Neuronal stem cell (in vitro differentiated cells): ENCODE measurements at regions not wholly inside any gene's neighbourhood (a gene's known extent, or its start where the extent isn't known, plus 50 kb on each side); places are given as distances from the start of the nearest gene placed in this dataset.
"Not testable (repeated sequence)": the region's sequence is repeated elsewhere in the genome, so short reads cannot be mapped to it uniquely, and the experiment has no call there.

Experiments
- DNase-seq: peaks from one replicate; pipeline ENCODE4 v3.0.0-alpha.2; 2013; ENCODE audit warnings: low spot score
- H2AFZ ChIP-seq: one replicate; pipeline ENCODE4 v1.6.1; 2013; ENCODE audit warnings: mild to moderate bottlenecking, low read length, inconsistent platforms
- H2AK5ac ChIP-seq: 2 replicates; pipeline ENCODE4 v1.6.1; 2013; ENCODE audit warnings: low read depth, mild to moderate bottlenecking, inconsistent platforms, low read length, moderate library complexity, mixed read lengths
- H2BK120ac ChIP-seq: 2 replicates; pipeline ENCODE4 v1.6.1; 2013; ENCODE audit warnings: low read depth, mild to moderate bottlenecking, inconsistent platforms, low read length, moderate library complexity, mixed read lengths
- H2BK12ac ChIP-seq: one replicate; pipeline ENCODE4 v1.6.1; 2013; ENCODE audit warnings: low read length, inconsistent platforms
- H2BK15ac ChIP-seq: 2 replicates; pipeline ENCODE4 v1.6.1; 2013; ENCODE audit warnings: mild to moderate bottlenecking, low read length, inconsistent platforms, mixed read lengths
- H2BK5ac ChIP-seq: one replicate; pipeline ENCODE4 v1.6.1; 2013; ENCODE audit warnings: inconsistent platforms, mild to moderate bottlenecking, low read length, moderate library complexity
- H3K14ac ChIP-seq: one replicate; pipeline ENCODE4 v1.6.1; 2013; ENCODE audit warnings: low read length, inconsistent platforms
- H3K18ac ChIP-seq: 2 replicates; pipeline ENCODE4 v1.6.1; 2013; ENCODE audit warnings: low read length, inconsistent platforms
- H3K23ac ChIP-seq: 2 replicates; pipeline ENCODE4 v1.6.1; 2013; ENCODE audit warnings: low read depth, mild to moderate bottlenecking, mixed read lengths, low read length, inconsistent platforms; ENCODE audit not compliant: poor library complexity
- H3K27ac ChIP-seq: replicated peaks from 3 replicates; pipeline ENCODE4 v1.5.1; 2013; ENCODE audit warnings: low read length, inconsistent platforms
- H3K27me3 ChIP-seq, 3 experiments: 2 replicates each; pipeline ENCODE4 v1.6.1; 2013; ENCODE audit warnings: low read length in 3 of 3, mild to moderate bottlenecking in 2 of 3, inconsistent platforms in 1 of 3, low read depth in 1 of 3, mixed read lengths in 1 of 3, moderate library complexity in 1 of 3; ENCODE audit not compliant: control insufficient read depth in 3 of 3, insufficient read depth in 3 of 3
- H3K36me3 ChIP-seq, 2 donors: replicated peaks in 1 of 2; 2 replicates each; pipeline ENCODE4 v1.6.1; 2013; ENCODE audit warnings: low read length in 2 of 2; ENCODE audit not compliant: control insufficient read depth in 2 of 2, insufficient read depth in 2 of 2
- H3K4ac ChIP-seq: 2 replicates; pipeline ENCODE4 v1.6.1; 2013; ENCODE audit warnings: inconsistent platforms, mild to moderate bottlenecking, low read length, moderate library complexity
- H3K4me1 ChIP-seq, 2 donors: 1 replicate in 1 of 2; 2 replicates in 1 of 2; pipeline ENCODE4 v1.6.1; 2013; ENCODE audit warnings: low read length in 2 of 2, low read depth in 1 of 2; ENCODE audit not compliant: control insufficient read depth in 2 of 2, insufficient read depth in 1 of 2
- H3K4me2 ChIP-seq: one replicate; pipeline ENCODE4 v1.6.1; 2013; ENCODE audit warnings: mild to moderate bottlenecking, low read length, inconsistent platforms; ENCODE audit not compliant: insufficient read depth, poor library complexity, severe bottlenecking
- H3K4me3 ChIP-seq, 2 donors: 2 replicates each; pipeline ENCODE4 v1.5.1; 2013; ENCODE audit warnings: low read length in 2 of 2, mild to moderate bottlenecking in 2 of 2, inconsistent platforms in 1 of 2, moderate library complexity in 1 of 2
- H3K79me1 ChIP-seq: one replicate; pipeline ENCODE4 v1.6.1; 2013; ENCODE audit warnings: low read depth, mild to moderate bottlenecking, inconsistent platforms, low read length, moderate library complexity
- H3K9ac ChIP-seq: one replicate; pipeline ENCODE4 v1.6.1; 2013; ENCODE audit warnings: mild to moderate bottlenecking, low read depth, low read length, inconsistent platforms; ENCODE audit not compliant: poor library complexity
- H3K9me3 ChIP-seq, 2 donors: replicated peaks in 1 of 2; 2 replicates each; pipeline versions ENCODE3 to v1.6.1; 2013; ENCODE audit warnings: low read length in 2 of 2, mild to moderate bottlenecking in 2 of 2, inconsistent platforms in 1 of 2, low read depth in 1 of 2, mixed read lengths in 1 of 2, moderate library complexity in 1 of 2; ENCODE audit not compliant: control insufficient read depth in 2 of 2, insufficient read depth in 1 of 2
- H4K8ac ChIP-seq: one replicate; pipeline ENCODE4 v1.6.1; 2013; ENCODE audit warnings: low read depth, mild to moderate bottlenecking, inconsistent platforms, low read length, moderate library complexity
- H4K91ac ChIP-seq: one replicate; pipeline ENCODE4 v1.6.1; 2013; ENCODE audit warnings: low read length, low read depth, mild to moderate bottlenecking, inconsistent platforms; ENCODE audit not compliant: poor library complexity
- WGBS, 2 donors: extraction: QIAGEN DNeasy Blood & Tissue Kit; methylation state at CpG; one replicate each; pipeline ENCODE4 v1.1.7; 2013; ENCODE audit warnings: missing lambda C conversion rate in 2 of 2, mixed read lengths in 1 of 2; ENCODE audit not compliant: insufficient read length in 2 of 2, insufficient replicate concordance in 1 of 2; ENCODE audit errors: extremely low coverage in 2 of 2; 5-methylcytosine and 5-hydroxymethylcytosine counted together

DNA sequence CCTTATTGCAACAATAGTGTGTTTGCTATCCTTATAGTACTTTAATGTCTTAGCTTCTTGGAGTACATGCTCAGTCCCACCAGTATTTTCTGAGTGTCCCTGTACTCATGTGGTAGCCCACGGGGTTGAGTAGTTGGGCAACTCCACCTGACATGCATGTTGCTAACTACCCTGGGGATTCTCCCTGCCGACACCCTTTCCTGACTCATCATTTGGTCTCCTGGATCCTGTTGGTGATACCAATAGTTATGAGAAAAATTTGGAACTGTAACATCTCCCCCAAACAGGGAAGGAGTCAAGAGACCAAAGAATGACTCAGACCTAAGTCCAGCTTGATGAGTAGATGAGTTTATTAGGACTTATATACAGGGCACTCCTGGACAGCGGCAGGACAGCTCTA lies 101.6 kb downstream of the BRMS1L start:
- H3K4me1 ChIP-seq = no peaks in the 10 kb centered on the region
- H4K91ac ChIP-seq = no peak overlapping the region
- H3K23ac ChIP-seq = no peak overlapping the region
- no peak overlapping the region for H3K18ac ChIP-seq
- no peaks in the 10 kb centered on the region for H3K36me3 ChIP-seq
- no peak for DNase-seq
- no peak overlapping the region for H2AFZ ChIP-seq
- no peaks in the 10 kb centered on the region for H3K79me1 ChIP-seq
- H3K27me3 ChIP-seq = peaks cover 0 to 62% (median 0%) of the 10 kb centered on the region in 3 experiments
- H2BK5ac ChIP-seq = no peak overlapping the region
- no peaks in the 10 kb centered on the region for H3K9me3 ChIP-seq
- no peak overlapping the region for H3K4me3 ChIP-seq
- no peak overlapping the region for H4K8ac ChIP-seq
- no peak overlapping the region for H2BK120ac ChIP-seq
- no peak overlapping the region for H3K9ac ChIP-seq
- no peak overlapping the region for H3K4me2 ChIP-seq
- WGBS, 2 donors = no CpG with 5 or more reads among the region's 3 CpGs
- H2BK15ac ChIP-seq = no peak overlapping the region
- H3K27ac ChIP-seq = no peak overlapping the region
- H3K14ac ChIP-seq = no peak overlapping the region
- no peak overlapping the region for H2BK12ac ChIP-seq
- H2AK5ac ChIP-seq = no peak overlapping the region
- no peak overlapping the region for H3K4ac ChIP-seq

DNA sequence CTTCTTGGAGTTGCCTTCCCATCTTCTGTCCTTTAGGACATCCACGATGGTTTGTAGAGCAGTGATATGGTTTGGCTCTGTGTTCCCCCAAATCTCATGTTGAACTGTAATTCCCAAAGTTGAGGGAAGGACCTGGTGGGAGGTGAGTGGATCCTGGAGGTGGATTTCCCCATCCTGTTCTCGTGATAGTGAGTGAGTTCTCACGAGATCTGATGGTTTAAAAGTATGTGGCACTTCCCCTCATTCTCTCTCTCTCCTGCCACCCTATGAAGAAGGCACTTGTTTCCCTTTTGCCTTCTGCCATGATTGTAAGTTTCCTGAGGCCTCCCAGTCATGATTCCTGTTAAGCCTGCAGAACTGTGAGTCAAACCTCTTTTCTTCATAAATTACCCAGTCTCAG lies 99.2 kb downstream of the BRMS1L start:
- H2BK12ac ChIP-seq = no peak overlapping the region
- H4K8ac ChIP-seq = no peak overlapping the region
- no peak overlapping the region for H3K4ac ChIP-seq
- no peak overlapping the region for H3K18ac ChIP-seq
- no peak for DNase-seq
- peaks cover 0 to 39% (median 0%) of the 10 kb centered on the region in 3 experiments for H3K27me3 ChIP-seq
- no peaks in the 10 kb centered on the region for H3K79me1 ChIP-seq
- no peak overlapping the region for H2BK15ac ChIP-seq
- no peak overlapping the region for H3K27ac ChIP-seq
- H3K14ac ChIP-seq = no peak overlapping the region
- no peak overlapping the region for H2BK120ac ChIP-seq
- H3K4me3 ChIP-seq = no peak overlapping the region
- no peaks in the 10 kb centered on the region for H3K4me1 ChIP-seq
- H4K91ac ChIP-seq = no peak overlapping the region
- no peak overlapping the region for H2AK5ac ChIP-seq
- no peak overlapping the region for H2AFZ ChIP-seq
- H2BK5ac ChIP-seq = no peak overlapping the region
- WGBS, 2 donors = no CpG with 5 or more reads among the region's 3 CpGs
- H3K23ac ChIP-seq = no peak overlapping the region
- H3K36me3 ChIP-seq = no peaks in the 10 kb centered on the region
- no peak overlapping the region for H3K9ac ChIP-seq
- no peak overlapping the region for H3K4me2 ChIP-seq
- H3K9me3 ChIP-seq = no peaks in the 10 kb centered on the region

DNA sequence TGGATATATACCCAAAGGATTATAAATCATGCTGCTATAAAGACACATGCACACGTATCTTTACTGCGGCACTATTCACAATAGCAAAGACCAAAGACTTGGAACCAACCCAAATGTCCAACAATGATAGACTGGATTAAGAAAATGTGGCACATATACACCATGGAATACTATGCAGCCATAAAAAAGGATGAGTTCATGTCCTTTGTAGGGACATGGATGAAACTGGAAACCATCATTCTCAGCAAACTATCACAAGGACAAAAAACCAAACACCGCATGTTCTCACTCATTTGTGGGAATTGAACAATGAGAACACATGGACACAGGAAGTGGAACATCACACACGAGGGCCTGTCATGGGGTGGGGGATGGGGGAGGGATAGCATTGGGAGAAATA lies 96.5 kb downstream of the BRMS1L start:
- H3K4me3 ChIP-seq, H3K79me1 ChIP-seq, H3K27ac ChIP-seq, H3K9ac ChIP-seq, DNase-seq, H2AFZ ChIP-seq, H4K8ac ChIP-seq, H3K4ac ChIP-seq, H2AK5ac ChIP-seq, H2BK12ac ChIP-seq, H3K4me1 ChIP-seq, H3K18ac ChIP-seq, H2BK15ac ChIP-seq, H3K9me3 ChIP-seq, H3K36me3 ChIP-seq, H3K4me2 ChIP-seq, H3K23ac ChIP-seq, H4K91ac ChIP-seq, H2BK5ac ChIP-seq, H3K14ac ChIP-seq, H2BK120ac ChIP-seq: not testable (repeated sequence)
- H3K27me3 ChIP-seq = peaks cover 0 to 20% (median 0%) of the 10 kb centered on the region in 3 experiments
- WGBS, 2 donors = no CpG with 5 or more reads among the region's 4 CpGs

DNA sequence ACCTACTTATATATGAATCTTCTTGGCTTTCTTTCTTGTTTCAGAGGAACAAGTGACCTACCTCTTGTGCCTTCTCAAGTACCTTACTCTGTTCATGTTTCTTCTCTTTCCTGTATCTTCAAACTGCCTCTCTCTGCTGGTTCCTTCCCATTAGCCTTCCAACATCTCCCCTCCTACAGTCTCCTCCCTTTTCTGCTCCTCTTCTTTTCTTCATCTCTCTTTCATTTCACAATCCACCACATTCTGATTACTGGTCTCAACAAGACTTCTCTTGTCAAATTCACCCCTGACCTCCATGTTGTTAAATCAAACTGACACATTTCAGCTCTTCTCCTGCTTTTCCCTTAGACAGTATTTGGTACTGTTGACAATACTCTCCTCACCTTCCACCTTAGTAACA lies 95.6 kb downstream of the BRMS1L start:
- H2AFZ ChIP-seq = no peak overlapping the region
- no peak overlapping the region for H3K4ac ChIP-seq
- H3K27ac ChIP-seq = no peak overlapping the region
- H4K91ac ChIP-seq = no peak overlapping the region
- no peak for DNase-seq
- no peak overlapping the region for H2BK120ac ChIP-seq
- no peak overlapping the region for H3K18ac ChIP-seq
- no peak overlapping the region for H4K8ac ChIP-seq
- H3K9ac ChIP-seq = no peak overlapping the region
- no peak overlapping the region for H3K4me2 ChIP-seq
- H2BK12ac ChIP-seq = no peak overlapping the region
- no peak overlapping the region for H3K23ac ChIP-seq
- no peaks in the 10 kb centered on the region for H3K79me1 ChIP-seq
- H2AK5ac ChIP-seq = no peak overlapping the region
- H3K27me3 ChIP-seq = peaks cover 0 to 26% (median 0%) of the 10 kb centered on the region in 3 experiments
- H3K4me1 ChIP-seq = peaks cover 0 to 2% of the 10 kb centered on the region in 2 donors
- H3K9me3 ChIP-seq = no peaks in the 10 kb centered on the region
- H3K4me3 ChIP-seq = no peak overlapping the region
- no peak overlapping the region for H2BK5ac ChIP-seq
- H3K36me3 ChIP-seq = no peaks in the 10 kb centered on the region
- no peak overlapping the region for H3K14ac ChIP-seq
- H2BK15ac ChIP-seq = no peak overlapping the region
